Choroid plexus epithelial cell (primary cell): ENCODE measurements at regions not wholly inside any gene's neighbourhood (a gene's known extent, or its start where the extent isn't known, plus 50 kb on each side); places are given as distances from the start of the nearest gene placed in this dataset.

Experiments used
- DNase-seq: peaks from one replicate; pipeline ENCODE4 v3.0.0-alpha.2; 2010; ENCODE audit warnings: low read depth
- H3K4me3 ChIP-seq: 2 replicates; pipeline ENCODE4 v1.5.1; 2011; ENCODE audit warnings: low read depth, mild to moderate bottlenecking, control low read depth, low read length, moderate library complexity
- CTCF ChIP-seq: conservative IDR thresholded peaks from 2 replicates; pipeline ENCODE4 v1.5.1; 2011; ENCODE audit warnings: low read depth, mild to moderate bottlenecking, control low read depth, inconsistent platforms, low read length, moderate library complexity

GRCh38 chr11:80188076-80188627 is 747.3 kb upstream of the TENM4 start:
- no peak for TF ChIP-seq CTCF
- no peak for DNase-seq
- H3K4me3 ChIP-seq: no peak overlapping the region

- no peak for TF ChIP-seq CTCF
- no peak overlapping the region for H3K4me3 ChIP-seq
- no peak for DNase-seq
Observed at GRCh38 chr11:80186692-80187091, 745.9 kb upstream of the TENM4 start.

GRCh38 chr11:80182901-80183300 is 742.1 kb upstream of the TENM4 start:
- H3K4me3 ChIP-seq: no peak overlapping the region
- no peak for TF ChIP-seq CTCF
- no peak for DNase-seq

- no peak for TF ChIP-seq CTCF
- H3K4me3 ChIP-seq: no peak overlapping the region
- DNase-seq: no peak
Observed at GRCh38 chr11:80173371-80174136, 732.7 kb upstream of the TENM4 start.

- DNase-seq: no peak
- H3K4me3 ChIP-seq: no peak overlapping the region
Observed at GRCh38 chr11:80168796-80169195, 728.0 kb upstream of the TENM4 start.

GRCh38 chr11:80167766-80168165 is 726.9 kb upstream of the TENM4 start:
- no peak for TF ChIP-seq CTCF
- DNase-seq: no peak
- no peak overlapping the region for H3K4me3 ChIP-seq

More at GRCh38 chr11:80168796-80169195, 728.0 kb upstream of the TENM4 start:
- TF ChIP-seq CTCF: no peak

GRCh38 chr11:80165744-80166143 is 724.9 kb upstream of the TENM4 start:
- TF ChIP-seq CTCF: no peak
- no peak for DNase-seq
- no peak overlapping the region for H3K4me3 ChIP-seq
